SK-N-SH treated with all-trans-retinoic acid at 6 μM for 48 hours (cell line): ENCODE measurements at regions not wholly inside any gene's neighbourhood (a gene's known extent, or its start where the extent isn't known, plus 50 kb on each side); places are given as distances from the start of the nearest gene placed in this dataset.

Experiments used
- ARNTL ChIP-seq: fragments of 450-650 bp; formaldehyde crosslinking; IDR thresholded peaks from 2 replicates; pipeline ENCODE4 v1.5.0; 2020; ENCODE audit warnings: low read depth, mild to moderate bottlenecking, moderate library complexity, borderline replicate concordance
- CSDC2 ChIP-seq: fragments of 250-450 bp; sonication (Bioruptor Pico); IDR thresholded peaks from 2 replicates; pipeline ENCODE4 v1.5.0; 2020; ENCODE audit warnings: mild to moderate bottlenecking, moderate library complexity
- ESRRG ChIP-seq: fragments of 250-450 bp; sonication (Bioruptor Pico); IDR thresholded peaks from 2 replicates; pipeline ENCODE4 v1.6.1; 2021; ENCODE audit warnings: mild to moderate bottlenecking
- SNAI2 ChIP-seq: fragments of 250-450 bp; sonication (Bioruptor Pico); IDR thresholded peaks from 2 replicates; pipeline ENCODE4 v1.5.0; 2020; ENCODE audit warnings: mild to moderate bottlenecking, moderate library complexity
- TCF4 ChIP-seq: fragments of 250-450 bp; sonication (Bioruptor Pico); IDR thresholded peaks from 2 replicates; pipeline ENCODE4 v1.8.0; 2021; ENCODE audit warnings: mild to moderate bottlenecking, moderate library complexity, borderline replicate concordance
- ZNF70 ChIP-seq: fragments of 450-650 bp; formaldehyde crosslinking; IDR thresholded peaks from 2 replicates; pipeline ENCODE4 v1.5.0; 2020; ENCODE audit warnings: mild to moderate bottlenecking, moderate library complexity
- TF ChIP-seq, protein P1 (sequence below): fragments of 250-450 bp; sonication (Bioruptor Pico); IDR thresholded peaks from 2 replicates; pipeline ENCODE4 v1.8.0; 2020; ENCODE audit warnings: mild to moderate bottlenecking, moderate library complexity, borderline replicate concordance
- TF ChIP-seq, protein P2 (sequence below): fragments of 250-450 bp; sonication (Bioruptor Pico); IDR thresholded peaks from 2 replicates; pipeline ENCODE4 v1.5.1; 2020; ENCODE audit warnings: low read depth, mild to moderate bottlenecking, moderate library complexity

DNA sequence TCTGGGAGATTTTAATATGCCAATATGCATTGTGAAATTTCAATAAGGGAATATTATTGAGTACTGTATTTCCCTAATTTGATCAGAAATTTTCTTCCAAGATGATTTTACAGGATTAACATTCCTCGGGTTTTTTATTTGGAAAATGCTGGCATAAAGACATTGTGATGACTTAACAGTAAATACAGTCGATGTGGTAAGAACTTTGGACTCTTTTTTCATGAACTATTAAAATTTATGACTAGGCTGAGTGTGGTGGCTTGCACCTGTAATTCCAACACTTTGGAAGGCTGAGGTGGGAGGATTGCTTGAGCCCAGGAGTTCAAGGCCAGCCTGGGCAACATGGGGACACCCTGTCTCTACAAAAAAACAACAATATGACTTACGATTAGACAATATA is 197.1 kb upstream of the RASSF8 start:
- TF ChIP-seq TCF4 (CRISPR knock-in tag) (no peak), ESRRG (no peak), SNAI2 (CRISPR knock-in tag) (no peak), ARNTL (no peak), ZNF70 (CRISPR knock-in tag) (no peak), CSDC2 (CRISPR knock-in tag) (no peak)
- TF ChIP-seq, protein P1, sequence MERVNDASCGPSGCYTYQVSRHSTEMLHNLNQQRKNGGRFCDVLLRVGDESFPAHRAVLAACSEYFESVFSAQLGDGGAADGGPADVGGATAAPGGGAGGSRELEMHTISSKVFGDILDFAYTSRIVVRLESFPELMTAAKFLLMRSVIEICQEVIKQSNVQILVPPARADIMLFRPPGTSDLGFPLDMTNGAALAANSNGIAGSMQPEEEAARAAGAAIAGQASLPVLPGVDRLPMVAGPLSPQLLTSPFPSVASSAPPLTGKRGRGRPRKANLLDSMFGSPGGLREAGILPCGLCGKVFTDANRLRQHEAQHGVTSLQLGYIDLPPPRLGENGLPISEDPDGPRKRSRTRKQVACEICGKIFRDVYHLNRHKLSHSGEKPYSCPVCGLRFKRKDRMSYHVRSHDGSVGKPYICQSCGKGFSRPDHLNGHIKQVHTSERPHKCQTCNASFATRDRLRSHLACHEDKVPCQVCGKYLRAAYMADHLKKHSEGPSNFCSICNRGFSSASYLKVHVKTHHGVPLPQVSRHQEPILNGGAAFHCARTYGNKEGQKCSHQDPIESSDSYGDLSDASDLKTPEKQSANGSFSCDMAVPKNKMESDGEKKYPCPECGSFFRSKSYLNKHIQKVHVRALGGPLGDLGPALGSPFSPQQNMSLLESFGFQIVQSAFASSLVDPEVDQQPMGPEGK (CRISPR knock-in tag), result no peak
- TF ChIP-seq, protein P2, sequence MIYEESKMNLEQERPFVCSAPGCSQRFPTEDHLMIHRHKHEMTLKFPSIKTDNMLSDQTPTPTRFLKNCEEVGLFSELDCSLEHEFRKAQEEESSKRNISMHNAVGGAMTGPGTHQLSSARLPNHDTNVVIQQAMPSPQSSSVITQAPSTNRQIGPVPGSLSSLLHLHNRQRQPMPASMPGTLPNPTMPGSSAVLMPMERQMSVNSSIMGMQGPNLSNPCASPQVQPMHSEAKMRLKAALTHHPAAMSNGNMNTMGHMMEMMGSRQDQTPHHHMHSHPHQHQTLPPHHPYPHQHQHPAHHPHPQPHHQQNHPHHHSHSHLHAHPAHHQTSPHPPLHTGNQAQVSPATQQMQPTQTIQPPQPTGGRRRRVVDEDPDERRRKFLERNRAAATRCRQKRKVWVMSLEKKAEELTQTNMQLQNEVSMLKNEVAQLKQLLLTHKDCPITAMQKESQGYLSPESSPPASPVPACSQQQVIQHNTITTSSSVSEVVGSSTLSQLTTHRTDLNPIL (CRISPR knock-in tag), result no peak
